Stimulated activated naive CD8-positive, alpha-beta T cell treated with anti-CD3 and anti-CD28 coated beads, Interleukin-15, amount 100 ng/mL, for 72 hours (primary cell): ENCODE measurements at regions not wholly inside any gene's neighbourhood (a gene's known extent, or its start where the extent isn't known, plus 50 kb on each side); places are given as distances from the start of the nearest gene placed in this dataset.

Experiments used
- ATAC-seq: fragments of 150-1000 bp; cut with Tn5 transposase; 2 replicates; pipeline ENCODE4 v1.10.0; 2021; ENCODE audit warnings: mild to moderate bottlenecking, moderate library complexity
- DNase-seq, 2 donors: peaks; one replicate each; pipeline ENCODE4 v3.0.0; 2021 to 2022
- H3K27ac Mint-ChIP-seq, 2 donors: one replicate each; pipeline ENCODE4 v1.8.0; 2022; ENCODE audit warnings: mild to moderate bottlenecking in 2 of 2, mixed read lengths in 2 of 2, moderate library complexity in 2 of 2
- H3K27me3 Mint-ChIP-seq: one replicate; pipeline ENCODE4 v1.8.0; 2022; ENCODE audit warnings: mixed read lengths
- H3K4me1 Mint-ChIP-seq: one replicate; pipeline ENCODE4 v1.8.0; 2022; ENCODE audit warnings: mild to moderate bottlenecking, mixed read lengths
- H3K4me3 Mint-ChIP-seq, 2 donors: one replicate each; pipeline ENCODE4 v1.8.0; 2022; ENCODE audit warnings: mild to moderate bottlenecking in 2 of 2, mixed read lengths in 2 of 2, moderate library complexity in 1 of 2
- H3K9me3 Mint-ChIP-seq, 2 donors: one replicate each; pipeline ENCODE4 v1.8.0; 2022; ENCODE audit warnings: mixed read lengths in 2 of 2

- H3K27ac Mint-ChIP-seq: no peak overlapping the region
- peaks cover 31% of the 10 kb centered on the region for H3K27me3 Mint-ChIP-seq
- peaks cover 14 to 16% of the 10 kb centered on the region in 2 donors for H3K9me3 Mint-ChIP-seq
- H3K4me3 Mint-ChIP-seq: no peak overlapping the region
- H3K4me1 Mint-ChIP-seq: no peaks in the 10 kb centered on the region
- ATAC-seq (no peak), DNase-seq (no peak)
These were observed 212.4 kb downstream of the HSD17B3 start for GRCh38 chr9:96089452-96090085.

GRCh38 chr9:96088510-96088909, 213.0 kb downstream of the ERCC6L2 start:
- Mint-ChIP-seq H3K4me3 (no peak overlapping the region), H3K27ac (no peak overlapping the region), H3K27me3 (peaks cover 28% of the 10 kb centered on the region), H3K4me1 (no peaks in the 10 kb centered on the region), H3K9me3 (peaks cover 9 to 16% of the 10 kb centered on the region in 2 donors)
- DNase-seq (no peak), ATAC-seq (no peak)

- ATAC-seq: no peak
- peaks cover 7 to 16% of the 10 kb centered on the region in 2 donors for H3K9me3 Mint-ChIP-seq
- DNase-seq: no peak
- peaks cover 24% of the 10 kb centered on the region for H3K27me3 Mint-ChIP-seq
- H3K4me3 Mint-ChIP-seq: no peak overlapping the region
- no peaks in the 10 kb centered on the region for H3K4me1 Mint-ChIP-seq
- H3K27ac Mint-ChIP-seq: no peak overlapping the region
These were observed 212.3 kb downstream of the ERCC6L2 start for GRCh38 chr9:96087669-96088299.

GRCh38 chr9:96086936-96087571, 211.6 kb downstream of the ERCC6L2 start:
- H3K4me3 Mint-ChIP-seq: no peak overlapping the region
- no peaks in the 10 kb centered on the region for H3K4me1 Mint-ChIP-seq
- no peak for ATAC-seq
- peaks cover 24% of the 10 kb centered on the region for H3K27me3 Mint-ChIP-seq
- peaks cover 7 to 16% of the 10 kb centered on the region in 2 donors for H3K9me3 Mint-ChIP-seq
- H3K27ac Mint-ChIP-seq: no peak overlapping the region
- DNase-seq: no peak

- DNase-seq: no peak
- Mint-ChIP-seq H3K9me3 (peaks cover 7% of the 10 kb centered on the region in 2 donors), H3K4me1 (no peaks in the 10 kb centered on the region), H3K27ac (no peak overlapping the region), H3K4me3 (no peak overlapping the region), H3K27me3 (peaks cover 24% of the 10 kb centered on the region)
- ATAC-seq: no peak
These were observed 210.1 kb downstream of the ERCC6L2 start for GRCh38 chr9:96085491-96086143.

GRCh38 chr9:96084331-96084734, 208.8 kb downstream of the ERCC6L2 start:
- H3K4me1 Mint-ChIP-seq: no peaks in the 10 kb centered on the region
- ATAC-seq: no peak
- H3K9me3 Mint-ChIP-seq: peaks cover 5 to 7% of the 10 kb centered on the region in 2 donors
- H3K27me3 Mint-ChIP-seq: peaks cover 24% of the 10 kb centered on the region
- no peak overlapping the region for H3K4me3 Mint-ChIP-seq
- no peak overlapping the region for H3K27ac Mint-ChIP-seq
- no peak for DNase-seq

- Mint-ChIP-seq H3K27me3 (peaks cover 12% of the 10 kb centered on the region), H3K27ac (no peak overlapping the region), H3K4me1 (no peaks in the 10 kb centered on the region), H3K9me3 (no peaks in the 10 kb centered on the region), H3K4me3 (no peak overlapping the region)
- no peak for DNase-seq
- ATAC-seq: no peak
These were observed 207.2 kb downstream of the ERCC6L2 start for GRCh38 chr9:96082516-96083232.

- Mint-ChIP-seq H3K4me3 (no peak overlapping the region), H3K9me3 (no peaks in the 10 kb centered on the region), H3K27ac (no peak overlapping the region)
These were observed 204.9 kb downstream of the ERCC6L2 start for GRCh38 chr9:96080364-96080763.

GRCh38 chr9:96079779-96080178, 204.3 kb downstream of the ERCC6L2 start:
- H3K27ac Mint-ChIP-seq: no peak overlapping the region
- no peak for DNase-seq
- no peaks in the 10 kb centered on the region for H3K4me1 Mint-ChIP-seq
- H3K4me3 Mint-ChIP-seq: no peak overlapping the region
- H3K27me3 Mint-ChIP-seq: no peaks in the 10 kb centered on the region
- ATAC-seq: no peak
- no peaks in the 10 kb centered on the region for H3K9me3 Mint-ChIP-seq

More at GRCh38 chr9:96080364-96080763, 204.9 kb downstream of the ERCC6L2 start:
- Mint-ChIP-seq H3K27me3 (peaks cover under 1% of the 10 kb centered on the region), H3K4me1 (no peaks in the 10 kb centered on the region)
- ATAC-seq (no peak), DNase-seq (no peak)

GRCh38 chr9:96078897-96079490, 203.5 kb downstream of the ERCC6L2 start:
- no peak overlapping the region for H3K4me3 Mint-ChIP-seq

GRCh38 chr9:96075757-96076156, 200.3 kb downstream of the ERCC6L2 start:
- ATAC-seq: no peak
- no peak overlapping the region for H3K27ac Mint-ChIP-seq
- H3K9me3 Mint-ChIP-seq: no peaks in the 10 kb centered on the region
- H3K4me3 Mint-ChIP-seq: no peak overlapping the region
- no peak for DNase-seq
- H3K4me1 Mint-ChIP-seq: no peaks in the 10 kb centered on the region
- peaks cover 8% of the 10 kb centered on the region for H3K27me3 Mint-ChIP-seq

More at GRCh38 chr9:96078897-96079490, 203.5 kb downstream of the ERCC6L2 start:
- no peaks in the 10 kb centered on the region for H3K9me3 Mint-ChIP-seq
- H3K27ac Mint-ChIP-seq: no peak overlapping the region
- ATAC-seq (no peak), DNase-seq (no peak)
- no peaks in the 10 kb centered on the region for H3K4me1 Mint-ChIP-seq
- H3K27me3 Mint-ChIP-seq: peaks cover 4% of the 10 kb centered on the region

GRCh38 chr9:96075111-96075510, 199.6 kb downstream of the ERCC6L2 start:
- H3K4me1 Mint-ChIP-seq: no peaks in the 10 kb centered on the region
- peaks cover 13% of the 10 kb centered on the region for H3K27me3 Mint-ChIP-seq
- ATAC-seq (no peak), DNase-seq (no peak)
- no peak overlapping the region for H3K27ac Mint-ChIP-seq
- H3K9me3 Mint-ChIP-seq: no peaks in the 10 kb centered on the region
- no peak overlapping the region for H3K4me3 Mint-ChIP-seq

- Mint-ChIP-seq H3K27me3 (peaks cover 18% of the 10 kb centered on the region), H3K9me3 (no peaks in the 10 kb centered on the region), H3K4me1 (no peaks in the 10 kb centered on the region), H3K27ac (peak overlapping the region in 1 of 2 donors; percentile 28), H3K4me3 (no peak overlapping the region)
- ATAC-seq (no peak), DNase-seq (no peak)
These were observed 198.3 kb downstream of the ERCC6L2 start for GRCh38 chr9:96073531-96074480.

- Mint-ChIP-seq H3K4me3 (no peak overlapping the region), H3K27me3 (peaks cover 18% of the 10 kb centered on the region), H3K4me1 (no peaks in the 10 kb centered on the region), H3K9me3 (no peaks in the 10 kb centered on the region), H3K27ac (no peak overlapping the region)
- DNase-seq: no peak
- ATAC-seq: no peak
These were observed 197.4 kb downstream of the ERCC6L2 start for GRCh38 chr9:96072930-96073329.
